GM13977 (cell line): ENCODE measurements at regions not wholly inside any gene's neighbourhood (a gene's known extent, or its start where the extent isn't known, plus 50 kb on each side); places are given as distances from the start of the nearest gene placed in this dataset.

ENCODE experiments used
- DNase-seq: peaks from one replicate; pipeline ENCODE4 v3.0.0; 2012; ENCODE audit warnings: low spot score
- CTCF ChIP-seq: IDR thresholded peaks from 2 replicates; pipeline ENCODE4 v1.5.1; 2012; ENCODE audit warnings: mild to moderate bottlenecking, control low read depth; ENCODE audit not compliant: insufficient read depth; ENCODE audit errors: extremely low read depth, missing control alignments
- in situ Hi-C: fragments of 300-500 bp; cut with MboI; formaldehyde crosslinking; loops from one replicate; pipeline ENCODE4 v1.12.0; 2022; ENCODE audit warnings: low sequenced_read_pairs, low pct_unique_long_range_greater_than_20kb, mixed read lengths, inconsistent platforms; ENCODE audit not compliant: unreplicated experiment

DNA sequence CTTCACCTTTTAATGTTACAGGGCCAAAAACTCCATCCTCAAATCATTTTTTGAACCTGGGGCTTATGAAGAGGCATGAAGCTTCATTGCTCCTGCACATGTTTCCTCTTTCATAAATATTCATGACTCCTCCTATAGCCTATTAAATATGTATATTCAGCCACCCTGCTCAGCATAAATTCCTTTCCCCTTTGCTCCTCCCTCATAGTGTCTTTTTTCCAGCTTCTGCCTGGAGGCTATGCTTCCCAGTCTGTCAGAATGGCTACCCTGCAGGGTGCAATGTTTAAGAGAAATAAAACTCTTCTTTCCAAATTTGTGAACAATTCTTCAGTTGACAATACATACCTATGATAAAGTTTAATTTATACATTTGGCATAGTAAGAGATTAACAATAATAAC lies 1082.9 kb upstream of the CDH18 start:
- no peak for TF ChIP-seq CTCF
- DNase-seq = no peak
- in situ Hi-C loops = no loop called here

DNA sequence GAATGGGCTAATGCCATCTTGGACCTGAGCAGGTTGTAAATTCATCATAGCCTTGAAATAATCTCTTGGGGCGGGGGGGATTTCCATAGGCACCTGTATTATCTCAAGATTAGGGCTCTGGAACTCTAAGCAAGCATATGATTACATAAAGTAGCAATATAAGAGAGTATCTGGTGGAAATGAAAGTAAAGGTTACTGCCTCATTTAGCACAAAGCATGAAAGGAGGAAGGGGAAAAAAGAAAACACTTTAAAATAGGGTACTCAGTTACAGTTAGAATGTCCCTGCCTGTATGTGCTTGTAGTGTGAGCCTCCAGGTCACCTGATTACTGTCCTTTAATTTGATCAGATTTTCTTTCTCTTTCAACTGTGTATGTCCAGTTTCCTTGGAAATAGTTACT lies 1079.7 kb upstream of the CDH18 start:
- no peak for TF ChIP-seq CTCF
- no peak for DNase-seq
- in situ Hi-C loops = no loop called here

- in situ Hi-C loops = no loop called here
- no peak for DNase-seq
- TF ChIP-seq CTCF = no peak
These were observed 1075.1 kb upstream of the CDH18 start for GRCh38 chr5:21063146-21063545.

GRCh38 chr5:21058289-21058688 lies 1070.3 kb upstream of the CDH18 start:
- DNase-seq = no peak
- no peak for TF ChIP-seq CTCF
- in situ Hi-C loops = no loop called here

GRCh38 chr5:21051945-21052344 lies 1063.9 kb upstream of the CDH18 start:
- in situ Hi-C loops = no loop called here
- TF ChIP-seq CTCF = no peak
- no peak for DNase-seq

DNA sequence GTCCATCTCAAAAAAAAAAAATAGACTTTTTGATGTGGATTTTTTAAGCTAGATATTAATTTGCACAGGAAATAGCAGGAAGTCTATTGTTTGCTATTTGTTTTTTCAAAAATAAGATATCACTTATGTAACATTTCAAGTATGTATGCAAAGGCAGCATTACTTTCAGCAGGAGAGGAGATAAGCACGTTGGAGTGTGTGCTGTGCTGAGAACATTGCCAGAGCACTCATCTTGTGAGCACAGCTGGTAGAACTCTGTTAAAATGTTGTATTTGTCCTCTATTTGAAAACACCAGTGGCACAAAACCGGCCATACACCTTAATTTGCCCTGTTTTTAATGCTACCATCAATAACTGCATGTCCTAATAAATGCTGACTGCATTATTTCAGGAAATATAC lies 1061.9 kb upstream of the CDH18 start:
- in situ Hi-C loops = no loop called here
- TF ChIP-seq CTCF = no peak
- no peak for DNase-seq

DNA sequence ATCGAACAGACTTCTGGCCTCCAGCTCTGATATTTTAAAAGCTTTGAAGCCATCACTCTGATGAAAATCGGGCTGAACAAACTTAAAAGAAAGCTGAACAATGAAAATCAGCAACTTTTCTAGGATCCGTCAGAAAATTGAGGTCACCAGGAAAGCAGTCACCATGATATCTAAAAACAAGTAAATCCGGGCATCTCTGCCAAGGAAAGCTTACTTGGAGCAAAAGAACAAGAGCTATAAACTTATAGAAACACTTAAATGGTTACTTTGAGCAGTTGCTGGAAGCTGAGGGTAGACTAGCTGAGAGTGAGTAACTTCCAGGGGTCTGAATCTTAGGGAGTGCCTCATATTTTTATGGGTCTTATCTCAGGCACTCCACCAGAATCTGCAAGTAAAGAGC lies 1043.0 kb upstream of the CDH18 start:
- in situ Hi-C loops = no loop called here
- no peak for DNase-seq
- TF ChIP-seq CTCF = no peak
